K562 (cell line): ENCODE measurements at regions not wholly inside any gene's neighbourhood (a gene's known extent, or its start where the extent isn't known, plus 50 kb on each side); places are given as distances from the start of the nearest gene placed in this dataset.

Source experiments
- ATAC-seq: fragments of 200-7000 bp; cut with Tn5 transposase; 3 replicates; pipeline ENCODE4 v1.9.1; 2020; ENCODE audit warnings: moderate library complexity
- BruUV-seq: library from RNA; stranded (reverse); fragments of 400-500 nt; replicated peaks from 2 replicates; lab custom pipeline; 2021; lab: Mats Ljungman, UMichigan
- CTCF ChIA-PET: fragments of 300-600 bp; formaldehyde crosslinking; extraction: SDS; loops from one replicate; lab custom pipeline; 2021; ENCODE audit warnings: low intra/inter-chr PET ratio; lab: Yijun Ruan, JAX
- POLR2A ChIA-PET: fragments of 300-600, 350-650 bp; sonication (Branson Sonifier 250); formaldehyde crosslinking; extraction: SDS; loops from one replicate; lab custom pipeline; 2021; ENCODE audit warnings: antibody characterized with exemption, inconsistent platforms; lab: Yijun Ruan, JAX
- DNase-seq, 4 experiments: peaks; one replicate each; pipeline versions ENCODE4 v3.0.0 to v3.0.0-alpha.2; 2011 to 2018; ENCODE audit warnings: low spot score in 3 of 4, mixed read lengths in 3 of 4; ENCODE audit errors: extremely low read depth in 1 of 4
- FAIRE-seq: peaks from 2 replicates; lab custom pipeline; 2011; peaks lifted over from hg19 to GRCh38; lab: Jason Lieb, UNC
- H2AFZ ChIP-seq: 2 replicates; pipeline ENCODE4 v1.6.0; 2011; ENCODE audit warnings: low read depth, low read length, control low read depth, inconsistent platforms
- H3K27ac ChIP-seq: fragments of 200-600 bp; 3 replicates; pipeline ENCODE4 v1.8.0; 2011; ENCODE audit warnings: low read depth, mild to moderate bottlenecking, control low read depth, inconsistent platforms, low read length, moderate library complexity, mixed read lengths; ENCODE audit errors: extremely low read depth
- H3K27me3 ChIP-seq, 2 experiments: fragments of 300-600 bp in 1 of 2; 2 replicates in 1 of 2; 3 replicates in 1 of 2; pipeline versions ENCODE4 v1.6.0 to v1.8.0; 2011; ENCODE audit warnings: inconsistent platforms in 2 of 2, low read length in 2 of 2, mild to moderate bottlenecking in 1 of 2, mixed read lengths in 1 of 2, moderate library complexity in 1 of 2; ENCODE audit not compliant: control insufficient read depth in 2 of 2, insufficient read depth in 2 of 2
- H3K36me3 ChIP-seq: fragments of 300-600 bp; 3 replicates; pipeline ENCODE4 v1.8.0; 2011; ENCODE audit warnings: mild to moderate bottlenecking, low read length, inconsistent platforms; ENCODE audit not compliant: control insufficient read depth, insufficient read depth
- H3K4me1 ChIP-seq, 2 experiments: fragments of 200-600 bp in 1 of 2; replicated peaks in 1 of 2; 2 replicates in 1 of 2; 3 replicates in 1 of 2; pipeline versions ENCODE4 v1.5.1 to v1.8.0; 2011; ENCODE audit warnings: inconsistent platforms in 2 of 2, low read length in 2 of 2, mild to moderate bottlenecking in 1 of 2, mixed read lengths in 1 of 2, moderate library complexity in 1 of 2; ENCODE audit not compliant: control insufficient read depth in 2 of 2, insufficient read depth in 2 of 2
- H3K4me2 ChIP-seq: 2 replicates; pipeline ENCODE4 v1.6.1; 2011; ENCODE audit warnings: low read length, control low read depth, inconsistent platforms, mixed read lengths; ENCODE audit not compliant: insufficient read depth
- H3K4me3 ChIP-seq: fragments of 200-600 bp; sonication (generic), shearing (Covaris generic); 2 replicates; pipeline ENCODE4 v1.5.1; 2016; ENCODE audit warnings: control low read depth, inconsistent platforms
- H3K79me2 ChIP-seq: fragments of 200-600 bp; 3 replicates; pipeline ENCODE4 v1.8.0; 2011; ENCODE audit warnings: low read length, inconsistent platforms; ENCODE audit not compliant: control insufficient read depth, insufficient read depth
- H3K9ac ChIP-seq, 2 experiments: 2 replicates each; pipeline versions ENCODE4 v1.6.0 to v1.6.1; 2011; ENCODE audit warnings: low read depth in 2 of 2, low read length in 2 of 2, control low read depth in 1 of 2, inconsistent platforms in 1 of 2, mild to moderate bottlenecking in 1 of 2, mixed read lengths in 1 of 2; ENCODE audit not compliant: insufficient read depth in 1 of 2
- H3K9me1 ChIP-seq: one replicate; pipeline ENCODE4 v1.6.0; 2011; ENCODE audit warnings: inconsistent platforms, mild to moderate bottlenecking, low read length, moderate library complexity; ENCODE audit not compliant: control insufficient read depth, insufficient read depth
- H3K9me3 ChIP-seq: replicated peaks from 2 replicates; pipeline ENCODE4 v1.5.1; 2011; ENCODE audit warnings: low read depth, low read length, inconsistent platforms; ENCODE audit not compliant: control insufficient read depth, insufficient read depth
- H4K20me1 ChIP-seq: replicated peaks from 2 replicates; pipeline ENCODE4 v1.6.1; 2011; ENCODE audit warnings: low read length, inconsistent platforms, mixed read lengths; ENCODE audit not compliant: control insufficient read depth, insufficient read depth
- ELK3 ChIP-seq: fragments of 450-650 bp; formaldehyde crosslinking; IDR thresholded peaks from 2 replicates; pipeline ENCODE4 v1.4.0; 2020; ENCODE audit warnings: mild to moderate bottlenecking
- HES1 ChIP-seq: fragments of 450-650 bp; IDR thresholded peaks from 2 replicates; pipeline ENCODE4 v1.6.1; 2016; ENCODE audit warnings: low read depth, mild to moderate bottlenecking, moderate library complexity
- HNRNPK ChIP-seq: fragments of 200-400 bp; formaldehyde crosslinking; IDR thresholded peaks from one replicate; pipeline ENCODE4 v1.6.1; 2018; ENCODE audit warnings: mild to moderate bottlenecking, low read depth, low read length; ENCODE audit not compliant: poor library complexity, severe bottlenecking
- NFE2L1 ChIP-seq: fragments of 450-650 bp; IDR thresholded peaks from 2 replicates; pipeline ENCODE4 v1.6.1; 2016; ENCODE audit warnings: missing genetic modification characterization, low read depth, mild to moderate bottlenecking, missing compliant biosample characterization, moderate library complexity, borderline replicate concordance
- NFYB ChIP-seq: IDR thresholded peaks from 2 replicates; pipeline ENCODE4 v1.6.1; 2011; ENCODE audit warnings: mild to moderate bottlenecking, moderate library complexity; ENCODE audit not compliant: insufficient read length; ENCODE audit errors: extremely low read depth
- NUFIP1 ChIP-seq: fragments of 450-650 bp; IDR thresholded peaks from 2 replicates; pipeline ENCODE4 v1.6.1; 2018; ENCODE audit not compliant: partially characterized antibody
- THAP7 ChIP-seq: fragments of 250-450 bp; sonication (Bioruptor Pico); IDR thresholded peaks from 2 replicates; pipeline ENCODE4 v1.5.0; 2021
- VEZF1 ChIP-seq: fragments of 200-800 bp; sonication (Bioruptor generic); IDR thresholded peaks from 2 replicates; pipeline ENCODE4 v1.6.1; 2017; ENCODE audit warnings: missing genetic modification characterization, missing compliant biosample characterization
- ZNF584 ChIP-seq: fragments of 200-800 bp; sonication (Bioruptor generic); IDR thresholded peaks from 2 replicates; pipeline ENCODE4 v1.6.1; 2016; ENCODE audit warnings: low read depth, mild to moderate bottlenecking, missing genetic modification characterization, missing compliant biosample characterization
- ZNF655 ChIP-seq: fragments of 250-450 bp; sonication (Bioruptor Pico); IDR thresholded peaks from 2 replicates; pipeline ENCODE4 v1.5.0; 2021
- ZNF740 ChIP-seq, 3 experiments: fragments of 200-800 bp in 1 of 3; sonication (Bioruptor generic) in 1 of 3; sonication (generic) in 1 of 3; formaldehyde crosslinking in 1 of 3; IDR thresholded peaks; 2 replicates each; pipeline versions ENCODE4 v1.6.1 to v1.8.0; 2016 to 2022; ENCODE audit warnings: mild to moderate bottlenecking in 2 of 3, missing compliant biosample characterization in 2 of 3, missing genetic modification characterization in 2 of 3, missing genetic modification reagents in 1 of 3
- WGBS: fragments of 100-300 bp; shearing (Covaris generic); methylation state at CpG from one replicate; pipeline ENCODE4 v1.1.6; 2016; ENCODE audit warnings: low coverage, mixed read lengths; ENCODE audit not compliant: insufficient coverage; ENCODE audit errors: missing lambda C conversion rate; 5-methylcytosine and 5-hydroxymethylcytosine counted together
- in situ Hi-C: fragments of 300-500 bp; cut with MboI; formaldehyde crosslinking; loops from 4 replicates; pipeline ENCODE4 v1.15.0; 2018; ENCODE audit warnings: inconsistent platforms, mixed read lengths
- intact Hi-C: fragments of 100-400 bp; cut with micrococcal nuclease; formaldehyde crosslinking; loops from 2 replicates; pipeline ENCODE4 v1.14.2; 2022

GRCh38 chr20:58098571-58098970, 129.9 kb downstream of the ANKRD60 start:
- ChIA-PET POLR2A (no interaction called here), CTCF (no interaction called here)
- DNase-seq: no peak
- BruUV-seq: no TSS peak
- peaks cover 0 to 37% of the 10 kb centered on the region in 2 experiments; a peak in 3 of 5 replicates for H3K27me3 ChIP-seq
- H3K36me3 ChIP-seq: no peaks in the 10 kb centered on the region
- no peak for ATAC-seq
- TF ChIP-seq ZNF584 (no peak), THAP7 (no peak), ELK3 (CRISPR knock-in tag) (no peak), HES1 (no peak), NFYB (no peak), ZNF740 (CRISPR knock-in tag; IDR thresholded peaks at IDR 0.05) (no peak), ZNF740 (tag; IDR thresholded peaks at IDR 0.05) (no peak), VEZF1 (CRISPR knock-in tag) (no peak), NFE2L1 (tag) (no peak), ZNF655 (no peak), NUFIP1 (no peak), HNRNPK (no peak)
- H2AFZ ChIP-seq: no peak overlapping the region
- H3K9me1 ChIP-seq: no peaks in the 10 kb centered on the region
- H3K9ac ChIP-seq: no peak overlapping the region
- FAIRE-seq: no peak
- no peak overlapping the region for H3K4me2 ChIP-seq
- in situ Hi-C loops: no loop called here
- H3K9me3 ChIP-seq: no peaks in the 10 kb centered on the region
- peaks cover 3% of the 10 kb centered on the region; the same call in 1 of the 2 replicates for H4K20me1 ChIP-seq
- no peaks in the 10 kb centered on the region for H3K4me1 ChIP-seq
- no peak overlapping the region for H3K4me3 ChIP-seq
- H3K79me2 ChIP-seq: no peaks in the 10 kb centered on the region
- H3K27ac ChIP-seq: no peak overlapping the region
- intact Hi-C loops: no loop called here
- WGBS: 0% methylated on average over 4 of the region's 4 CpGs
